Nephron progenitor cell (in vitro differentiated cells): ENCODE measurements at regions not wholly inside any gene's neighbourhood (a gene's known extent, or its start where the extent isn't known, plus 50 kb on each side); places are given as distances from the start of the nearest gene placed in this dataset.

Experiments
- DNase-seq: peaks from one replicate; pipeline ENCODE4 v3.0.0; 2021
- H3K27ac Mint-ChIP-seq: 2 replicates; pipeline ENCODE4 v1.8.0; 2021; ENCODE audit warnings: mild to moderate bottlenecking, moderate library complexity, mixed read lengths
- H3K27me3 Mint-ChIP-seq: 2 replicates; pipeline ENCODE4 v1.8.0; 2021; ENCODE audit warnings: mild to moderate bottlenecking, low read depth, mixed read lengths; ENCODE audit not compliant: poor library complexity
- H3K36me3 Mint-ChIP-seq: 2 replicates; pipeline ENCODE4 v1.8.0; 2021; ENCODE audit warnings: low read depth, mixed read lengths
- H3K4me1 Mint-ChIP-seq: 2 replicates; pipeline ENCODE4 v1.8.0; 2021; ENCODE audit warnings: mixed read lengths
- H3K4me3 Mint-ChIP-seq: 2 replicates; pipeline ENCODE4 v1.8.0; 2021; ENCODE audit warnings: mild to moderate bottlenecking, moderate library complexity, mixed read lengths
- H3K9me3 Mint-ChIP-seq: 2 replicates; pipeline ENCODE4 v1.8.0; 2021; ENCODE audit warnings: mild to moderate bottlenecking, moderate library complexity, mixed read lengths
- CTCF ChIP-seq: fragments of 200-600 bp; sonication (generic); IDR thresholded peaks from 2 replicates; pipeline ENCODE4 v1.5.0; 2021; ENCODE audit warnings: antibody characterized with exemption

DNA sequence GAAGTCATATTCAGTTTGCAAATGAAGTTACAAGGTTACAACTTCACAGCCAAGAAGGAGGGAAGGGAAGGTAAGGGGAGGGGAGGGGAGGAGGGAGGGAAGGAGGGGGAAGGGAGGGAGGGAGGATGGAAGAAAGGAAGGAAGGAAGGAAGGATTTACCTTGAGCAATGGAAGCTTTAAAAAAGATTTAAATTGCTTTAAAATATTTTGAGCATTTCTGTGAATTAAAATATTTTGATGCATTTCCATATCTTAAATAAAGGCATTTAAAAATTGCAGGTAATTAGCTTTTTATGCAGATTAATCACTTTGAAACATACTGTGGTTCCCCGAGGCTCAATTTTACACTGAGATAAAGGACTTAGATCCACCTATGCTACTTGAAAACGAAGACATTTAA, 618.0 kb downstream of the TFAP2A start:
- TF ChIP-seq CTCF = no peak
- Mint-ChIP-seq H3K27ac (no peak overlapping the region), H3K4me3 (no peak overlapping the region), H3K9me3 (no peaks in the 10 kb centered on the region), H3K27me3 (peaks cover 8% of the 10 kb centered on the region), H3K4me1 (peaks cover 11% of the 10 kb centered on the region), H3K36me3 (no peaks in the 10 kb centered on the region)
- no peak for DNase-seq

DNA sequence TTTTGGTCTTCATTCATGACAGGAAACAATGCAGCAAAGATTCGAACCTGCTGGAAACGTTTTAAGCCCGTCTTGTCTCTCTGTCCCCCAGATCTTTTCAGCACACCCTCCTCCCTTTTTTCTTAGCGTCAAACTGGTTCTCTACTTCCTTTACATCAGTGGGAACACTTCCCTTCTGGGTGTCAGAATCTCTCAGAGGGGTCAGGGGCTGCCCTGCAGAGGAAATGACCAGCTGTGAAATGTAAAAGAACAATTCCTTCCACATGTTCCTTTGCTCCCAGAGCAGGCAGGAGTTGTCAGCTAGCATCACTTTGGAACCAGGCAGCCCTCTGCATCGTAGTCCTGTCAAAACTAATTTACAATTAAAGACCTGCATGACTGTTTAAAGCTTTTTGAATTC, 619.0 kb downstream of the TFAP2A start:
- Mint-ChIP-seq H3K27me3 (peaks cover 8% of the 10 kb centered on the region), H3K36me3 (no peaks in the 10 kb centered on the region), H3K9me3 (no peaks in the 10 kb centered on the region), H3K4me3 (no peak overlapping the region), H3K4me1 (peaks cover 11% of the 10 kb centered on the region), H3K27ac (no peak overlapping the region)
- DNase-seq = no peak
- TF ChIP-seq CTCF = no peak

GRCh38 chr6:9789201-9789600, 625.7 kb downstream of the TFAP2A start:
- TF ChIP-seq CTCF = no peak
- no peaks in the 10 kb centered on the region for H3K9me3 Mint-ChIP-seq
- H3K27me3 Mint-ChIP-seq = no peaks in the 10 kb centered on the region
- no peaks in the 10 kb centered on the region for H3K4me1 Mint-ChIP-seq
- H3K4me3 Mint-ChIP-seq = no peak overlapping the region
- no peaks in the 10 kb centered on the region for H3K36me3 Mint-ChIP-seq
- no peak overlapping the region for H3K27ac Mint-ChIP-seq
- DNase-seq = no peak

- Mint-ChIP-seq H3K36me3 (no peaks in the 10 kb centered on the region), H3K9me3 (no peaks in the 10 kb centered on the region), H3K4me3 (no peak overlapping the region), H3K4me1 (no peaks in the 10 kb centered on the region), H3K27ac (no peak overlapping the region), H3K27me3 (peaks cover 3% of the 10 kb centered on the region)
- TF ChIP-seq CTCF = no peak
- no peak for DNase-seq
Measured at GRCh38 chr6:9784786-9785185, 630.1 kb downstream of the TFAP2A start.

DNA sequence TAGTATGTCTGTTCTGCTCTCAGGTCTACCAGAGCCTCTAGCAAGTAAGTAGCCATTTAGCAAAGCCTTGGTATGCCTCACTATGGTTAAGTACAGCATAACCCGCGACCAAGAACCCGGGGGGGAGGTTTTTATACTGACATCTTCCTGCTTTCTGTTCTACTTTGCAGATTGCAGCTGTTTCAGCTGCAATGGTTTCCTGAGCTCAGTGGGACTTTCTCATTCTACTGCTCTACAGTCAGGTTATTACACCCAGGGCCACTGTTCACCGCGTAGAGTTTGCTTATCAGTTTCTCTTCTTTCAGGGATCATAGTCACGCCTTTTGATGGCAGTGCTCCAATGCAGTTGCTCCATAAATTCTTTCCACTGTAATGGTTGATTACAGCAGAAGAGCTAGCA, 631.3 kb downstream of the TFAP2A start:
- no peaks in the 10 kb centered on the region for H3K4me1 Mint-ChIP-seq
- TF ChIP-seq CTCF = no peak
- peaks cover 3% of the 10 kb centered on the region for H3K27me3 Mint-ChIP-seq

GRCh38 chr6:9766240-9766915, 648.5 kb downstream of the TFAP2A start:
- H3K4me3 Mint-ChIP-seq = no peak overlapping the region
- H3K27ac Mint-ChIP-seq = no peak overlapping the region

More for the DNA sequence above, 631.3 kb downstream of the TFAP2A start:
- no peak for DNase-seq
- Mint-ChIP-seq H3K4me3 (no peak overlapping the region), H3K36me3 (no peaks in the 10 kb centered on the region), H3K27ac (no peak overlapping the region), H3K9me3 (no peaks in the 10 kb centered on the region)

More at GRCh38 chr6:9766240-9766915, 648.5 kb downstream of the TFAP2A start:
- no peaks in the 10 kb centered on the region for H3K4me1 Mint-ChIP-seq
- H3K9me3 Mint-ChIP-seq = no peaks in the 10 kb centered on the region
- H3K36me3 Mint-ChIP-seq = no peaks in the 10 kb centered on the region
- no peak for TF ChIP-seq CTCF
- H3K27me3 Mint-ChIP-seq = peaks cover 8% of the 10 kb centered on the region
- DNase-seq = no peak
